C4-2B (cell line): ENCODE measurements at regions not wholly inside any gene's neighbourhood (a gene's known extent, or its start where the extent isn't known, plus 50 kb on each side); places are given as distances from the start of the nearest gene placed in this dataset.

Source experiments
- ZFX ChIP-seq: fragments of 450-650 bp; IDR thresholded peaks from 2 replicates; pipeline ENCODE4 v1.6.1; 2017
- TF ChIP-seq, protein P1 (sequence below): fragments of 450-650 bp; conservative IDR thresholded peaks from 2 replicates; pipeline ENCODE4 v1.5.1; 2017; ENCODE audit warnings: mild to moderate bottlenecking

DNA sequence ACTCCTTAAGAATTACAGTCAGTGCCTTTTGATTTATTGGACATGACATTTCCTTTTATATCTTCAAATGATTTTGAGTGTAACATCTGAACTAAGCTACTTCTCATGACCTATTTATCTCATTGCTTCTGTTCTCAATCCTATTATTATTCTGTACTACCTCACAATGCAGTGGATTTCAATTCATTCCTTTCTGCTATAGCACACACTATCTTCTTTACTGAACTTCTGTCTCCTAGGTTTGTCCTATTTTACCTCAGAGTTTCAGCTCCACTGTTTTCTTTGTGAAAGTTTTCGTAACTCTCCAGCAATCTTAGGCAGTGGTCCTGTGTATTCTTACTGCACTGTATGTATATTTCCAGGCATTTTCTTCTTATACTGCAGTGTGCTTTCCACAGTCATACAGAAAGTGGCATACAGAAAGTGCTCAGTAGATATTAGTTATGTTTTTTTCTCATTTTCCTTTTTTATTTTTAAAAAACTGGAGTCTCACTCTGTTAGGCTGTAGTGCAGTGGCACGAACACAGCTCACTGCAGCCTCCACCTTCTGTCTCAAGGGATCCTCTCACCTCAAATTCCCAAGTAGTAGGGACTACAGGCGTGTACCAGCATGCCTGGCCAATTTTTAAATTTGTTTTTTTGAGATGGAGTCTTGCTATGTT, 368.6 kb upstream of the RGS6 start:
- TF ChIP-seq, protein P1, sequence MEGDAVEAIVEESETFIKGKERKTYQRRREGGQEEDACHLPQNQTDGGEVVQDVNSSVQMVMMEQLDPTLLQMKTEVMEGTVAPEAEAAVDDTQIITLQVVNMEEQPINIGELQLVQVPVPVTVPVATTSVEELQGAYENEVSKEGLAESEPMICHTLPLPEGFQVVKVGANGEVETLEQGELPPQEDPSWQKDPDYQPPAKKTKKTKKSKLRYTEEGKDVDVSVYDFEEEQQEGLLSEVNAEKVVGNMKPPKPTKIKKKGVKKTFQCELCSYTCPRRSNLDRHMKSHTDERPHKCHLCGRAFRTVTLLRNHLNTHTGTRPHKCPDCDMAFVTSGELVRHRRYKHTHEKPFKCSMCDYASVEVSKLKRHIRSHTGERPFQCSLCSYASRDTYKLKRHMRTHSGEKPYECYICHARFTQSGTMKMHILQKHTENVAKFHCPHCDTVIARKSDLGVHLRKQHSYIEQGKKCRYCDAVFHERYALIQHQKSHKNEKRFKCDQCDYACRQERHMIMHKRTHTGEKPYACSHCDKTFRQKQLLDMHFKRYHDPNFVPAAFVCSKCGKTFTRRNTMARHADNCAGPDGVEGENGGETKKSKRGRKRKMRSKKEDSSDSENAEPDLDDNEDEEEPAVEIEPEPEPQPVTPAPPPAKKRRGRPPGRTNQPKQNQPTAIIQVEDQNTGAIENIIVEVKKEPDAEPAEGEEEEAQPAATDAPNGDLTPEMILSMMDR = no peak
- no peak for TF ChIP-seq ZFX
